ENCODE measurements at regions not wholly inside any gene's neighbourhood (a gene's known extent, or its start where the extent isn't known, plus 50 kb on each side); places are given as distances from the start of the nearest gene placed in this dataset.
"Not testable (repeated sequence)": the region's sequence is repeated elsewhere in the genome, so short reads cannot be mapped to it uniquely, and the experiment has no call there.

DNA sequence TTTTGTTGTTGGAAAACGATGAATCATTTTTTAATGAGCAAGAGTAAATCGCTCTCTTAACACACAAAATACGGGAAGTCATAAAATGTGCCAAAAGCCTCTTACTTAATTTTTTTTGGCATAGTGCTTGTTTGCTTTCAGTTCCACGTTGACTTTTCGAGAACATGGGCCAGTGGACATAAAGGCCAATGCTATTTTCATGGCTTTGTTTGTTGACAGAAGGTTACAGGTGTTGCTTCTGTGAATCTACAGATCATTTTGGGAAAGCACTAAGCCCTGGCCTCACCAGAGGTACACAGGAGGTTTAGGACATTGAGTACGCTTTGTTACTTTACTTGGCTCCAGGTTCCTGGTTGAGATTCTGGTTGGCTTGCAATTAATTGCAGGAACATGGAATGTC lies 199.4 kb upstream of the HMCN1 start:
- H3K27me3 Mint-ChIP-seq (ENCODE audit: low read depth): no peaks in the 10 kb centered on the region
- H3K4me1 Mint-ChIP-seq (ENCODE audit: low read depth): peaks cover 13% of the 10 kb centered on the region
- H3K4me3 Mint-ChIP-seq: no peak overlapping the region
- H3K36me3 Mint-ChIP-seq (ENCODE audit: low read depth): peaks cover 9% of the 10 kb centered on the region
- no peak overlapping the region for H3K27ac Mint-ChIP-seq
- H3K9me3 Mint-ChIP-seq: peaks cover 24% of the 10 kb centered on the region

DNA sequence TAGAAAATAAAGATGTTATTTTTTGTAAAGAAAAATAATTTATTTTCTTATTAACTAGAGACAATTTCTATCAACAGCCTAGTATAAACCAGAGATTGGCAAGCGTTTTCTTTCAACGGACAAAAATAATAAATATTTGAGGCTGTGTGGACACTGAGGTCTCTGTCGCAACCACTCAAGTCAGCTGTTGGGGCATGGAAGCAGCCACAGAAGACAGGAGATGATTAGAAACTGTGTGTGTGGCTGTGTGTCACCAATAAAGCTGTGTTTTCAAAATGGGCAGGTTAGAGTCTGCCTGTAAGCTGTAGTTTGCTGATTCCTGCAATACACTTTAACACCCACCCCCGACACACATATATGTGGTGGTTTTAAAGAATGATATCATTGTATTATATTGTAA lies 200.6 kb upstream of the HMCN1 start:
- Mint-ChIP-seq H3K27ac (no peak overlapping the region), H3K9me3 (peaks cover 17% of the 10 kb centered on the region), H3K36me3 (ENCODE audit: low read depth) (peaks cover 9% of the 10 kb centered on the region), H3K27me3 (ENCODE audit: low read depth) (no peaks in the 10 kb centered on the region), H3K4me1 (ENCODE audit: low read depth) (peaks cover 6% of the 10 kb centered on the region), H3K4me3 (no peak overlapping the region)

GRCh38 chr1:185532856-185533255 lies 201.3 kb upstream of the HMCN1 start:
- H3K9me3 Mint-ChIP-seq: peaks cover 14% of the 10 kb centered on the region
- H3K27me3 Mint-ChIP-seq (ENCODE audit: low read depth): no peaks in the 10 kb centered on the region
- H3K36me3 Mint-ChIP-seq (ENCODE audit: low read depth): peaks cover 9% of the 10 kb centered on the region
- peaks cover 6% of the 10 kb centered on the region for H3K4me1 Mint-ChIP-seq (ENCODE audit: low read depth)
- H3K4me3 Mint-ChIP-seq: no peak overlapping the region
- no peak overlapping the region for H3K27ac Mint-ChIP-seq

DNA sequence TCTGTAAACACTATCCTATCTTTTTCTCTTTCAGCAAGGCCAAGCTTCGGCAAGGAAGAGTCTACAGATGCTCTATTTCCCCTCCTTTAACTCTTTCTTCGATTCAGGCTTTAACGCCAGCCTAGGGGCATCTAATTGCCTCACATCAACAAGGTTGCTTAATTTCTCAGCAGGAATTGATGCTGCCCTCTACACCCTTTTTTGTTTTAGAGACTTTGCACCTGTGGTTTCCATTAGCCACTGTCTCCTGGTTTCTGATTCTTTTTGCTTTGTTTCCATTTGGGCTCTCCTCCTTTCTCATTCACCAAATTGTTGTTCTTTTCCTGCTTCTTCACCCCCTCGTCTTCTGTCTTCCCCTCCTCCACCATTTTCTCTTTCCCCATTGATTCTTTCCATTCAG lies 202.4 kb upstream of the HMCN1 start:
- Mint-ChIP-seq H3K4me1 (ENCODE audit: low read depth) (peaks cover 5% of the 10 kb centered on the region), H3K27ac (no peak overlapping the region), H3K36me3 (ENCODE audit: low read depth) (peaks cover 9% of the 10 kb centered on the region), H3K9me3 (peaks cover 8% of the 10 kb centered on the region), H3K4me3 (no peak overlapping the region), H3K27me3 (ENCODE audit: low read depth) (no peaks in the 10 kb centered on the region)

DNA sequence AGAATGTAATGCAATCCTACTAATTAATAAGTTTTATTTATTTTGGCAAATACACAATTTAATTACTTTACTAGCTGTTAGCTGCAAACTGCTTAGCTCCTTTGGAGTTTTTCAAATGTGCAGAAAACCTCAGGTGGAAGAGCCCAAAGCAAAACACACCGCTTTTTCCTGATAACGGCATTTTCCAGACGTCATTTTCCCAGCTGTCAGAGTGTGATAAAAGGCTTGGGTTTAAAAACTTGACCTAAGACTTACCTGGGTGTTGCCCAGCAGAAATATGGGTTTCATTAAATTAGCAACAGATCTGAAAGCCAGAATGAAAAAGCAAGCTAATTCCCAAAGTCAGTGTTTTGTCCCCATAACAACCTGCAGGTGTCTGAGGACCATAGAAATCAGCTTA lies 204.0 kb upstream of the HMCN1 start:
- peaks cover 5% of the 10 kb centered on the region for H3K36me3 Mint-ChIP-seq (ENCODE audit: low read depth)
- no peak overlapping the region for H3K27ac Mint-ChIP-seq
- H3K4me3 Mint-ChIP-seq: no peak overlapping the region
- peaks cover 5% of the 10 kb centered on the region for H3K4me1 Mint-ChIP-seq (ENCODE audit: low read depth)
- no peaks in the 10 kb centered on the region for H3K27me3 Mint-ChIP-seq (ENCODE audit: low read depth)
- peaks cover 8% of the 10 kb centered on the region for H3K9me3 Mint-ChIP-seq

DNA sequence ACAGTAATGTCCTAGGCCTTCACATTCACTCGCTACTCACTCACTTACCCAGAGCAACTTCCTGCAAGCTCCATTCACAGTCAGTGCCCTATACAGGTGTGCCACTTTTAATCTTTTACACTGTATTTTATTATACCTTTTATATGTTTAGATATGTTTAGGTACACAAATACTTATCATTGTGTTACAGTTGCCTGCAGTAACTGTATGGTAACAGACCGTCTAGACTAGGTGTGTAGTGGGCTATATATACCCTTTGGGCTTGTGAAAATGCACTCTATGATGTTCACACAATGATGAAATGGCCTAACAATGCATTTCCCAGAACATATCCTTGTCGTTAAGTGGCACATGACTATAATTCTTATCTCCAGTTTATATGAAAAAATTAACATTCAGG lies 204.5 kb upstream of the HMCN1 start:
- peaks cover 6% of the 10 kb centered on the region for H3K36me3 Mint-ChIP-seq (ENCODE audit: low read depth)
- H3K9me3 Mint-ChIP-seq: peaks cover 10% of the 10 kb centered on the region
- H3K4me3 Mint-ChIP-seq: no peak overlapping the region
- no peaks in the 10 kb centered on the region for H3K27me3 Mint-ChIP-seq (ENCODE audit: low read depth)
- H3K27ac Mint-ChIP-seq: no peak overlapping the region
- H3K4me1 Mint-ChIP-seq (ENCODE audit: low read depth): peaks cover 5% of the 10 kb centered on the region

DNA sequence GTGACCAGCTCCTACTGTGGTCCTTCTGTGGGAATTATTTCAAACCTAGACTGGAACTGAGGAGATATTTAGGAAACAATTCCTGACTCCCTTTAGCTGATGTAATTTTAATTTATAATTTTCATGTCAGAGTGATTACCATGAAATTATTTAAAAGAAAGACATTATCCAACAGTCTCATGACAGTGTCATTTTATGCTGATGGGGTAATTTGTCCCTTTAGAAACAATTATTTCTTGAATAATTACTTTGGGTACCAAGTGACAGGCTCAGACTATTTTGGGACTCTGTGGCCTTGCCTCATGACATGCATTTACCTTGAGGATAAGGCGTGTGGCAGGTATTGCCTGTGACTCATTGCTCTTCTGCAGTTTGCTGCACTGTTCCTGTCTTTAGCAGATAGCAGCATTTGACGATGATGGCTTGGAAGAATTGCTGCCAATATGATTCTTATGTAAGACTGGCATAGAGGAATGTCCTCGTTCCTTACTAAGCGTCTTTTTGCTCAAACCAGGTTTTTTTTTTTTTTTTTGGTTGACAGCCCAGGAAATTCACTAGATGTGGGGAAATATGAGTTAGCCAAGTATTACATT lies 206.0 kb upstream of the HMCN1 start:
- Mint-ChIP-seq H3K9me3 (peaks cover 14% of the 10 kb centered on the region), H3K27me3 (ENCODE audit: low read depth) (no peaks in the 10 kb centered on the region), H3K27ac (no peak overlapping the region), H3K4me3 (no peak overlapping the region), H3K4me1 (ENCODE audit: low read depth) (peaks cover 5% of the 10 kb centered on the region), H3K36me3 (ENCODE audit: low read depth) (peaks cover 7% of the 10 kb centered on the region)

- Mint-ChIP-seq H3K36me3 (ENCODE audit: low read depth) (peaks cover 7% of the 10 kb centered on the region), H3K27ac (no peak overlapping the region), H3K27me3 (ENCODE audit: low read depth) (no peaks in the 10 kb centered on the region), H3K9me3 (peaks cover 19% of the 10 kb centered on the region), H3K4me3 (no peak overlapping the region), H3K4me1 (ENCODE audit: low read depth) (peaks cover 3% of the 10 kb centered on the region)
Measured at GRCh38 chr1:185526344-185527307, 207.6 kb upstream of the HMCN1 start.

DNA sequence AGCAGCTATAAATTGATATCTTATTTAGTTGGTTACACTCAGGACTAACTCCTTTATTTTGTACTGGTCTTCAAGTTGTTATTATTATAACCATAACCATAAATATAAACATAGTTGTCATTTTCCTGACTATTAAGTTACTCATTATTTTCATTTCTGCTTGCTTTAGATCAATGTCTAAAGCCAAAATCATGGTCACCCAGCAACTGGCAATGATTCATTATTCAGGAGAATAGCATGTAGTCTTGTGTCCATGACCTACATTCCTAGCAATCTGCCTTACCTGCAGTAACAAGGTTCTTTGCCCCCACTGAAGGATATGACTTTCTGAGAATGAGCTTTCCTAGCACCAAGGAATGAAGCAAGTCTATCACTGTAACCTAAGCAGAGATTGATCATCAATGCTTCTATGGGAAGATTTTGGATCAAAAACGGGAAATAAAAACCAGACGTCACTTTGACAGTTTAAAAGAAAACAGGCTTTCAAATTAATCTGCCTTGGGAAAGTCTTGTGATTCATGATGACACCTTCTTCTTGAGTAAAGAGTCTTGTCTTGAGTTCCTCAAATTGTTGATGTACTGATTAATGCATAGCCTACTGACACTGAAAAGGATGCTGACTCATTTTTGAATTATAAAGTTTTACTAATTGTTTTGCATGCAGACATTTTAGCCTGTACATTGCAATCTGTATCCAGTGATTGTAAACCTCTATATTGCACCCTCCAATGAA lies 203.3 kb upstream of the IVNS1ABP start:
- no peaks in the 10 kb centered on the region for H3K27me3 Mint-ChIP-seq (ENCODE audit: low read depth)
- peaks cover 6% of the 10 kb centered on the region for H3K36me3 Mint-ChIP-seq (ENCODE audit: low read depth)
- no peak overlapping the region for H3K4me3 Mint-ChIP-seq
- H3K27ac Mint-ChIP-seq: no peak overlapping the region
- H3K9me3 Mint-ChIP-seq: peaks cover 36% of the 10 kb centered on the region
- H3K4me1 Mint-ChIP-seq (ENCODE audit: low read depth): peaks cover 4% of the 10 kb centered on the region

- H3K4me1 Mint-ChIP-seq (ENCODE audit: low read depth): peaks cover 5% of the 10 kb centered on the region
- no peak overlapping the region for H3K4me3 Mint-ChIP-seq
- H3K36me3 Mint-ChIP-seq (ENCODE audit: low read depth): peaks cover 7% of the 10 kb centered on the region
- no peak overlapping the region for H3K27ac Mint-ChIP-seq
- no peaks in the 10 kb centered on the region for H3K27me3 Mint-ChIP-seq (ENCODE audit: low read depth)
- peaks cover 38% of the 10 kb centered on the region for H3K9me3 Mint-ChIP-seq
Measured at GRCh38 chr1:185517808-185518419, 200.9 kb upstream of the IVNS1ABP start.

DNA sequence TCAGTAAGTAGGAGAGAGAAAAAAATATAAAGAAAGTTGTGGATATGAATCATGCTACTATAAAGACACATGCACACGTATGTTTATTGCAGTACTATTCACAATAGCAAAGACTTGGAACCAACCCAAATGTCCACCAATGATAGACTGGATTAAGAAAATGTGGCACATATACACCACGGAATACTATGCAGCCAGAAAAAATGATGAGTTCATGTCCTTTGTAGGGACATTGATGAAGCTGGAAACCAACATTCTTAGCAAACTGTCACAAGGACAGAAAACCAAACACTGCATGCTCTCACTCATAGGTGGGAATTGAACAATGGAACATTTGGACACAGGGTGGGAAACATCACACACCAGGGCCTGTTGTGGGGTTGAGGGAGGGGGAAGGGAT lies 200.3 kb upstream of the IVNS1ABP start:
- not testable (repeated sequence) for H3K4me1 Mint-ChIP-seq (ENCODE audit: low read depth); H3K4me3 Mint-ChIP-seq; H3K27ac Mint-ChIP-seq; H3K27me3 Mint-ChIP-seq (ENCODE audit: low read depth); H3K36me3 Mint-ChIP-seq (ENCODE audit: low read depth)
- H3K9me3 Mint-ChIP-seq: peaks cover 35% of the 10 kb centered on the region

DNA sequence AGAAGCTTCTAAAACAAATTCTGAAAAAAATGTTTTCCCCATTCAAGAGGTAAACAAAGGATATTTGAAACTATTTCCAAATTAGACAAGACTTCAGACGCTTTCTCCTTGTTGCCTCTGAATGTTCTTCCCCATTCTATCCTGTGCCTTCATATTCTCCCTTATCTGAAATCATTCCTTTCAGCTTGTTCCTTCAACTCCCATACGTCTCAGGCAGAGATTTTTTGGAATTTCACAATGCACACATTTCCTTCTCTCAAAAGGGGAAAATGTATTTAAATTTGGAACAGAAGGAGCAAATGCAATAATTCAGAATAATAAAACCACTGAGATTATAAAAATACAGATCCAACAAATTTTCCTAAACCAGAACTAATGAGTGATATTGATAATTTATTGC lies 198.7 kb upstream of the IVNS1ABP start:
- peaks cover 7% of the 10 kb centered on the region for H3K36me3 Mint-ChIP-seq (ENCODE audit: low read depth)
- peaks cover 4% of the 10 kb centered on the region for H3K4me1 Mint-ChIP-seq (ENCODE audit: low read depth)
- H3K27me3 Mint-ChIP-seq (ENCODE audit: low read depth): no peaks in the 10 kb centered on the region
- no peak overlapping the region for H3K4me3 Mint-ChIP-seq
- peaks cover 31% of the 10 kb centered on the region for H3K9me3 Mint-ChIP-seq
- H3K27ac Mint-ChIP-seq: no peak overlapping the region

DNA sequence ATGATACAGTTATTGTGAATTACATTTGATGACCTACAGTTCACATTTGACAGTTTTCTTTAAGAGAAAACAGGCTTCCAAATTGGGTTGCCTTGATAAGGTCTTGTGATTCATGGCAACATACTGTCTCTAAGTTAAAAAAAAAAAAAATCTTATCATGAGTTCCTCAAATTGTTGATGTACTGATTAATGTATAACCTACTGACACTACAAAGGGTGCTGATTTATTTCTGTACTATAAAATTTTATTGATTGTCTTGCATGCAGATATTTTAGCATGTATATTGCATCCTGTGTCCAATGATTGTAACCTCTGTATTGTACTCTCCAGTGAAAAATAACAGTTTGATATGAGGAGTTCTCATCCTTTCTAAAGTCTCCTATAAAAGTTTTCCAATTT lies 197.3 kb upstream of the IVNS1ABP start:
- no peak overlapping the region for H3K4me3 Mint-ChIP-seq
- no peak overlapping the region for H3K27ac Mint-ChIP-seq
- peaks cover 33% of the 10 kb centered on the region for H3K9me3 Mint-ChIP-seq

GRCh38 chr1:185512442-185512841 lies 195.4 kb upstream of the IVNS1ABP start:
- Mint-ChIP-seq H3K9me3 (peaks cover 31% of the 10 kb centered on the region), H3K36me3 (ENCODE audit: low read depth) (peaks cover 5% of the 10 kb centered on the region), H3K4me1 (ENCODE audit: low read depth) (peaks cover 8% of the 10 kb centered on the region), H3K27me3 (ENCODE audit: low read depth) (peaks cover 3% of the 10 kb centered on the region), H3K27ac (no peak overlapping the region), H3K4me3 (no peak overlapping the region)

More for the DNA sequence above, 197.3 kb upstream of the IVNS1ABP start:
- Mint-ChIP-seq H3K4me1 (ENCODE audit: low read depth) (peaks cover 5% of the 10 kb centered on the region), H3K36me3 (ENCODE audit: low read depth) (peaks cover 7% of the 10 kb centered on the region), H3K27me3 (ENCODE audit: low read depth) (peaks cover 1% of the 10 kb centered on the region)
